H1 (cell line): ENCODE measurements at regions not wholly inside any gene's neighbourhood (a gene's known extent, or its start where the extent isn't known, plus 50 kb on each side); places are given as distances from the start of the nearest gene placed in this dataset.

Source experiments
- ASH2L ChIP-seq: fragments of 200-600, 300-600 bp; sonication (generic); IDR thresholded peaks from one replicate; pipeline ENCODE4 v1.7.1; 2017; ENCODE audit warnings: low read length
- CREB1 ChIP-seq: IDR thresholded peaks from 2 replicates; pipeline ENCODE4 v1.6.1; 2012; ENCODE audit warnings: inconsistent platforms
- E2F6 ChIP-seq: IDR thresholded peaks from 2 replicates; pipeline ENCODE4 v1.6.1; 2012; ENCODE audit warnings: inconsistent platforms
- FOSL1 ChIP-seq: IDR thresholded peaks from 2 replicates; pipeline ENCODE4 v1.6.1; 2011; ENCODE audit warnings: mild to moderate bottlenecking, low read depth, low read length, moderate library complexity; ENCODE audit not compliant: insufficient read depth
- GABPA ChIP-seq: IDR thresholded peaks from 2 replicates; pipeline ENCODE4 v1.6.1; 2011; ENCODE audit warnings: mild to moderate bottlenecking, low read length, moderate library complexity, borderline replicate concordance; ENCODE audit not compliant: insufficient read depth
- GTF2F1 ChIP-seq: IDR thresholded peaks from 2 replicates; pipeline ENCODE4 v1.6.1; 2012; ENCODE audit warnings: low read depth, low read length, improper control_type of control experiment, borderline replicate concordance
- PHF8 ChIP-seq: fragments of 200-600 bp; sonication (generic); conservative IDR thresholded peaks from 2 replicates; pipeline ENCODE4 v1.7.1; 2012; ENCODE audit warnings: low read depth, mild to moderate bottlenecking, inconsistent platforms, low read length, moderate library complexity
- RNF2 ChIP-seq: fragments of 200-900, 300-1000 bp; sonication (generic); IDR thresholded peaks from 2 replicates; pipeline ENCODE4 v1.7.1; 2016; ENCODE audit warnings: borderline replicate concordance, low read depth, mild to moderate bottlenecking, antibody characterized with exemption, low read length; ENCODE audit not compliant: poor library complexity, severe bottlenecking; ENCODE audit errors: missing control alignments
- TAF1 ChIP-seq: IDR thresholded peaks from 2 replicates; pipeline ENCODE4 v1.6.1; 2011; ENCODE audit warnings: mild to moderate bottlenecking, low read depth, low read length
- TF ChIP-seq, protein P1 (sequence below): fragments of 300-600 bp; sonication (generic); IDR thresholded peaks from 2 replicates; pipeline ENCODE4 v1.7.1; 2012; ENCODE audit warnings: low read length, moderate library complexity, mild to moderate bottlenecking, inconsistent platforms; ENCODE audit not compliant: insufficient replicate concordance

- TF ChIP-seq, protein P1, sequence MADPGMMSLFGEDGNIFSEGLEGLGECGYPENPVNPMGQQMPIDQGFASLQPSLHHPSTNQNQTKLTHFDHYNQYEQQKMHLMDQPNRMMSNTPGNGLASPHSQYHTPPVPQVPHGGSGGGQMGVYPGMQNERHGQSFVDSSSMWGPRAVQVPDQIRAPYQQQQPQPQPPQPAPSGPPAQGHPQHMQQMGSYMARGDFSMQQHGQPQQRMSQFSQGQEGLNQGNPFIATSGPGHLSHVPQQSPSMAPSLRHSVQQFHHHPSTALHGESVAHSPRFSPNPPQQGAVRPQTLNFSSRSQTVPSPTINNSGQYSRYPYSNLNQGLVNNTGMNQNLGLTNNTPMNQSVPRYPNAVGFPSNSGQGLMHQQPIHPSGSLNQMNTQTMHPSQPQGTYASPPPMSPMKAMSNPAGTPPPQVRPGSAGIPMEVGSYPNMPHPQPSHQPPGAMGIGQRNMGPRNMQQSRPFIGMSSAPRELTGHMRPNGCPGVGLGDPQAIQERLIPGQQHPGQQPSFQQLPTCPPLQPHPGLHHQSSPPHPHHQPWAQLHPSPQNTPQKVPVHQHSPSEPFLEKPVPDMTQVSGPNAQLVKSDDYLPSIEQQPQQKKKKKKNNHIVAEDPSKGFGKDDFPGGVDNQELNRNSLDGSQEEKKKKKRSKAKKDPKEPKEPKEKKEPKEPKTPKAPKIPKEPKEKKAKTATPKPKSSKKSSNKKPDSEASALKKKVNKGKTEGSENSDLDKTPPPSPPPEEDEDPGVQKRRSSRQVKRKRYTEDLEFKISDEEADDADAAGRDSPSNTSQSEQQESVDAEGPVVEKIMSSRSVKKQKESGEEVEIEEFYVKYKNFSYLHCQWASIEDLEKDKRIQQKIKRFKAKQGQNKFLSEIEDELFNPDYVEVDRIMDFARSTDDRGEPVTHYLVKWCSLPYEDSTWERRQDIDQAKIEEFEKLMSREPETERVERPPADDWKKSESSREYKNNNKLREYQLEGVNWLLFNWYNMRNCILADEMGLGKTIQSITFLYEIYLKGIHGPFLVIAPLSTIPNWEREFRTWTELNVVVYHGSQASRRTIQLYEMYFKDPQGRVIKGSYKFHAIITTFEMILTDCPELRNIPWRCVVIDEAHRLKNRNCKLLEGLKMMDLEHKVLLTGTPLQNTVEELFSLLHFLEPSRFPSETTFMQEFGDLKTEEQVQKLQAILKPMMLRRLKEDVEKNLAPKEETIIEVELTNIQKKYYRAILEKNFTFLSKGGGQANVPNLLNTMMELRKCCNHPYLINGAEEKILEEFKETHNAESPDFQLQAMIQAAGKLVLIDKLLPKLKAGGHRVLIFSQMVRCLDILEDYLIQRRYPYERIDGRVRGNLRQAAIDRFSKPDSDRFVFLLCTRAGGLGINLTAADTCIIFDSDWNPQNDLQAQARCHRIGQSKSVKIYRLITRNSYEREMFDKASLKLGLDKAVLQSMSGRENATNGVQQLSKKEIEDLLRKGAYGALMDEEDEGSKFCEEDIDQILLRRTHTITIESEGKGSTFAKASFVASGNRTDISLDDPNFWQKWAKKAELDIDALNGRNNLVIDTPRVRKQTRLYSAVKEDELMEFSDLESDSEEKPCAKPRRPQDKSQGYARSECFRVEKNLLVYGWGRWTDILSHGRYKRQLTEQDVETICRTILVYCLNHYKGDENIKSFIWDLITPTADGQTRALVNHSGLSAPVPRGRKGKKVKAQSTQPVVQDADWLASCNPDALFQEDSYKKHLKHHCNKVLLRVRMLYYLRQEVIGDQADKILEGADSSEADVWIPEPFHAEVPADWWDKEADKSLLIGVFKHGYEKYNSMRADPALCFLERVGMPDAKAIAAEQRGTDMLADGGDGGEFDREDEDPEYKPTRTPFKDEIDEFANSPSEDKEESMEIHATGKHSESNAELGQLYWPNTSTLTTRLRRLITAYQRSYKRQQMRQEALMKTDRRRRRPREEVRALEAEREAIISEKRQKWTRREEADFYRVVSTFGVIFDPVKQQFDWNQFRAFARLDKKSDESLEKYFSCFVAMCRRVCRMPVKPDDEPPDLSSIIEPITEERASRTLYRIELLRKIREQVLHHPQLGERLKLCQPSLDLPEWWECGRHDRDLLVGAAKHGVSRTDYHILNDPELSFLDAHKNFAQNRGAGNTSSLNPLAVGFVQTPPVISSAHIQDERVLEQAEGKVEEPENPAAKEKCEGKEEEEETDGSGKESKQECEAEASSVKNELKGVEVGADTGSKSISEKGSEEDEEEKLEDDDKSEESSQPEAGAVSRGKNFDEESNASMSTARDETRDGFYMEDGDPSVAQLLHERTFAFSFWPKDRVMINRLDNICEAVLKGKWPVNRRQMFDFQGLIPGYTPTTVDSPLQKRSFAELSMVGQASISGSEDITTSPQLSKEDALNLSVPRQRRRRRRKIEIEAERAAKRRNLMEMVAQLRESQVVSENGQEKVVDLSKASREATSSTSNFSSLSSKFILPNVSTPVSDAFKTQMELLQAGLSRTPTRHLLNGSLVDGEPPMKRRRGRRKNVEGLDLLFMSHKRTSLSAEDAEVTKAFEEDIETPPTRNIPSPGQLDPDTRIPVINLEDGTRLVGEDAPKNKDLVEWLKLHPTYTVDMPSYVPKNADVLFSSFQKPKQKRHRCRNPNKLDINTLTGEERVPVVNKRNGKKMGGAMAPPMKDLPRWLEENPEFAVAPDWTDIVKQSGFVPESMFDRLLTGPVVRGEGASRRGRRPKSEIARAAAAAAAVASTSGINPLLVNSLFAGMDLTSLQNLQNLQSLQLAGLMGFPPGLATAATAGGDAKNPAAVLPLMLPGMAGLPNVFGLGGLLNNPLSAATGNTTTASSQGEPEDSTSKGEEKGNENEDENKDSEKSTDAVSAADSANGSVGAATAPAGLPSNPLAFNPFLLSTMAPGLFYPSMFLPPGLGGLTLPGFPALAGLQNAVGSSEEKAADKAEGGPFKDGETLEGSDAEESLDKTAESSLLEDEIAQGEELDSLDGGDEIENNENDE: no peak
- TF ChIP-seq RNF2 (no peak), GTF2F1 (no peak), GABPA (no peak), E2F6 (no peak), FOSL1 (no peak), PHF8 (no peak), TAF1 (no peak), CREB1 (no peak), ASH2L (no peak)
- TF ChIP-seq, all 59 proteins: peak for 0
Observed at GRCh38 chr2:22788749-22789327, 596.1 kb upstream of the KLHL29 start (continued).
